Panc1 (cell line): ENCODE measurements at regions not wholly inside any gene's neighbourhood (a gene's known extent, or its start where the extent isn't known, plus 50 kb on each side); places are given as distances from the start of the nearest gene placed in this dataset.

Source experiments
- POLR2AphosphoS5 ChIP-seq: IDR thresholded peaks from 2 replicates; pipeline ENCODE4 v1.6.1; 2012; ENCODE audit warnings: mild to moderate bottlenecking, low read depth, low read length, moderate library complexity
- SIN3A ChIP-seq: IDR thresholded peaks from 2 replicates; pipeline ENCODE4 v1.6.1; 2012; ENCODE audit warnings: low read depth, mild to moderate bottlenecking, low read length, moderate library complexity, borderline replicate concordance; ENCODE audit not compliant: insufficient read depth
- TF ChIP-seq, protein P1 (sequence below): fragments of 450-650 bp; IDR thresholded peaks from 2 replicates; pipeline ENCODE4 v1.5.1; 2017; ENCODE audit warnings: mild to moderate bottlenecking
- TF ChIP-seq, protein P2 (sequence below), 2 experiments: IDR thresholded peaks; 2 replicates each; pipeline ENCODE4 v1.6.1; 2011 to 2012; ENCODE audit warnings: low read depth in 2 of 2, control low read depth in 1 of 2, low read length in 1 of 2, mild to moderate bottlenecking in 1 of 2, moderate library complexity in 1 of 2; ENCODE audit not compliant: insufficient read depth in 1 of 2

DNA sequence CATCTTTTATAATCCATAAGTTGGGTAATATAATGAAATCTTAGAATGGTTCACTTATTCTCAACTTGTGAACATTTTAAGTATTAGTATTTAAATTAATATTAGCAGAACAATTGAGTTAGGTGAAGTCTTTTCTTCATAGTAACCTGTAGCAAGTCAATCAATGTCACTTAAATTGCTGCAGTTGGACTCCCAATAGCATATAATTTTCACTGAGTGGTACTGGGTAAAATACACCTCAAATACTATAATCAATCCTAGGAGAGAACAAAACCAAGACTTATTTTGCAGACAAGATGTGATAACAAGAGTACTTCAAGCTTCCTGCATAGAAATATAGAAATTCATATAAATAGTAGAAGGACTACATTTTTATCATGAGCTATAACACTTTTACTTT lies 677.9 kb upstream of the LRRN3 start:
- TF ChIP-seq, protein P1, sequence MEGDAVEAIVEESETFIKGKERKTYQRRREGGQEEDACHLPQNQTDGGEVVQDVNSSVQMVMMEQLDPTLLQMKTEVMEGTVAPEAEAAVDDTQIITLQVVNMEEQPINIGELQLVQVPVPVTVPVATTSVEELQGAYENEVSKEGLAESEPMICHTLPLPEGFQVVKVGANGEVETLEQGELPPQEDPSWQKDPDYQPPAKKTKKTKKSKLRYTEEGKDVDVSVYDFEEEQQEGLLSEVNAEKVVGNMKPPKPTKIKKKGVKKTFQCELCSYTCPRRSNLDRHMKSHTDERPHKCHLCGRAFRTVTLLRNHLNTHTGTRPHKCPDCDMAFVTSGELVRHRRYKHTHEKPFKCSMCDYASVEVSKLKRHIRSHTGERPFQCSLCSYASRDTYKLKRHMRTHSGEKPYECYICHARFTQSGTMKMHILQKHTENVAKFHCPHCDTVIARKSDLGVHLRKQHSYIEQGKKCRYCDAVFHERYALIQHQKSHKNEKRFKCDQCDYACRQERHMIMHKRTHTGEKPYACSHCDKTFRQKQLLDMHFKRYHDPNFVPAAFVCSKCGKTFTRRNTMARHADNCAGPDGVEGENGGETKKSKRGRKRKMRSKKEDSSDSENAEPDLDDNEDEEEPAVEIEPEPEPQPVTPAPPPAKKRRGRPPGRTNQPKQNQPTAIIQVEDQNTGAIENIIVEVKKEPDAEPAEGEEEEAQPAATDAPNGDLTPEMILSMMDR: no peak
- TF ChIP-seq, protein P2, sequence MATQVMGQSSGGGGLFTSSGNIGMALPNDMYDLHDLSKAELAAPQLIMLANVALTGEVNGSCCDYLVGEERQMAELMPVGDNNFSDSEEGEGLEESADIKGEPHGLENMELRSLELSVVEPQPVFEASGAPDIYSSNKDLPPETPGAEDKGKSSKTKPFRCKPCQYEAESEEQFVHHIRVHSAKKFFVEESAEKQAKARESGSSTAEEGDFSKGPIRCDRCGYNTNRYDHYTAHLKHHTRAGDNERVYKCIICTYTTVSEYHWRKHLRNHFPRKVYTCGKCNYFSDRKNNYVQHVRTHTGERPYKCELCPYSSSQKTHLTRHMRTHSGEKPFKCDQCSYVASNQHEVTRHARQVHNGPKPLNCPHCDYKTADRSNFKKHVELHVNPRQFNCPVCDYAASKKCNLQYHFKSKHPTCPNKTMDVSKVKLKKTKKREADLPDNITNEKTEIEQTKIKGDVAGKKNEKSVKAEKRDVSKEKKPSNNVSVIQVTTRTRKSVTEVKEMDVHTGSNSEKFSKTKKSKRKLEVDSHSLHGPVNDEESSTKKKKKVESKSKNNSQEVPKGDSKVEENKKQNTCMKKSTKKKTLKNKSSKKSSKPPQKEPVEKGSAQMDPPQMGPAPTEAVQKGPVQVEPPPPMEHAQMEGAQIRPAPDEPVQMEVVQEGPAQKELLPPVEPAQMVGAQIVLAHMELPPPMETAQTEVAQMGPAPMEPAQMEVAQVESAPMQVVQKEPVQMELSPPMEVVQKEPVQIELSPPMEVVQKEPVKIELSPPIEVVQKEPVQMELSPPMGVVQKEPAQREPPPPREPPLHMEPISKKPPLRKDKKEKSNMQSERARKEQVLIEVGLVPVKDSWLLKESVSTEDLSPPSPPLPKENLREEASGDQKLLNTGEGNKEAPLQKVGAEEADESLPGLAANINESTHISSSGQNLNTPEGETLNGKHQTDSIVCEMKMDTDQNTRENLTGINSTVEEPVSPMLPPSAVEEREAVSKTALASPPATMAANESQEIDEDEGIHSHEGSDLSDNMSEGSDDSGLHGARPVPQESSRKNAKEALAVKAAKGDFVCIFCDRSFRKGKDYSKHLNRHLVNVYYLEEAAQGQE (IDR thresholded peaks at IDR 0.05; ENCODE audit: insufficient read depth in 1 of 2, low read depth in 2 of 2, low read length in 1 of 2): no peak
- TF ChIP-seq POLR2AphosphoS5: no peak
- no peak for TF ChIP-seq SIN3A
